ENCODE measurements at regions not wholly inside any gene's neighbourhood (a gene's known extent, or its start where the extent isn't known, plus 50 kb on each side); places are given as distances from the start of the nearest gene placed in this dataset.

- Histone ChIP-seq H3K9me3 (ENCODE audit: control insufficient read depth, insufficient read depth, low read length) (no peaks in the 10 kb centered on the region), H3K36me3 (ENCODE audit: control insufficient read depth, insufficient read depth, low read length) (no peaks in the 10 kb centered on the region), H3K27ac (ENCODE audit: low read length) (no peak overlapping the region), H3K27me3 (ENCODE audit: control insufficient read depth, insufficient read depth, low read length) (no peaks in the 10 kb centered on the region), H3K4me1 (ENCODE audit: control insufficient read depth, insufficient read depth, low read length) (no peaks in the 10 kb centered on the region), H3K4me3 (ENCODE audit: low read length) (no peak overlapping the region)
- Mint-ChIP-seq H3K27me3 (ENCODE audit: low read depth in 2 of 2) (peaks cover 0 to 12% of the 10 kb centered on the region in 2 donors), H3K9me3 (no peaks in the 10 kb centered on the region), H3K36me3 (no peaks in the 10 kb centered on the region), H3K4me1 (peaks cover 0 to under 1% of the 10 kb centered on the region in 2 donors), H3K4me3 (no peak overlapping the region), H3K27ac (no peak overlapping the region)
- WGBS (ENCODE audit: insufficient coverage): 90% methylated on average over 3 of the region's 5 CpGs
- ATAC-seq (no peak), DNase-seq (no peak)
- intact Hi-C loops (cut with micrococcal nuclease): no loop called here
- no peak for TF ChIP-seq CTCF (IDR thresholded peaks at IDR 0.05)
Observed at GRCh38 chr5:126365446-126366198, 57.6 kb upstream of the GRAMD2B start.

GRCh38 chr5:126366199-126366560 is 57.0 kb upstream of the GRAMD2B start:
- TF ChIP-seq CTCF (IDR thresholded peaks at IDR 0.05): no peak
- H3K9me3 ChIP-seq (ENCODE audit: control insufficient read depth, insufficient read depth, low read length): no peaks in the 10 kb centered on the region
- ATAC-seq (no peak), DNase-seq (no peak)
- H3K36me3 Mint-ChIP-seq: no peaks in the 10 kb centered on the region
- no peaks in the 10 kb centered on the region for H3K27me3 ChIP-seq (ENCODE audit: control insufficient read depth, insufficient read depth, low read length)
- H3K27ac ChIP-seq (ENCODE audit: low read length): no peak overlapping the region
- 75% methylated on average over 1 of the region's 1 CpG for WGBS (ENCODE audit: insufficient coverage)
- H3K27me3 Mint-ChIP-seq (ENCODE audit: low read depth in 2 of 2): peaks cover 0 to 11% of the 10 kb centered on the region in 2 donors
- H3K27ac Mint-ChIP-seq: no peak overlapping the region
- H3K36me3 ChIP-seq (ENCODE audit: control insufficient read depth, insufficient read depth, low read length): no peaks in the 10 kb centered on the region
- no peaks in the 10 kb centered on the region for H3K4me1 Mint-ChIP-seq
- H3K4me1 ChIP-seq (ENCODE audit: control insufficient read depth, insufficient read depth, low read length): no peaks in the 10 kb centered on the region
- H3K4me3 ChIP-seq (ENCODE audit: low read length): no peak overlapping the region
- no peak overlapping the region for H3K4me3 Mint-ChIP-seq
- no peaks in the 10 kb centered on the region for H3K9me3 Mint-ChIP-seq
- intact Hi-C loops (cut with micrococcal nuclease): no loop called here

- H3K9me3 Mint-ChIP-seq: no peaks in the 10 kb centered on the region
- no peaks in the 10 kb centered on the region for H3K4me1 ChIP-seq (ENCODE audit: control insufficient read depth, insufficient read depth, low read length)
- TF ChIP-seq CTCF (IDR thresholded peaks at IDR 0.05): no peak
- no peaks in the 10 kb centered on the region for H3K36me3 ChIP-seq (ENCODE audit: control insufficient read depth, insufficient read depth, low read length)
- WGBS (ENCODE audit: insufficient coverage): 86% methylated on average over 2 of the region's 2 CpGs
- DNase-seq (no peak), ATAC-seq (no peak)
- no peaks in the 10 kb centered on the region for H3K36me3 Mint-ChIP-seq
- peaks cover under 1% of the 10 kb centered on the region in 2 donors for H3K4me1 Mint-ChIP-seq
- H3K27me3 Mint-ChIP-seq (ENCODE audit: low read depth in 2 of 2): no peaks in the 10 kb centered on the region
- H3K9me3 ChIP-seq (ENCODE audit: control insufficient read depth, insufficient read depth, low read length): no peaks in the 10 kb centered on the region
- H3K27me3 ChIP-seq (ENCODE audit: control insufficient read depth, insufficient read depth, low read length): no peaks in the 10 kb centered on the region
- H3K4me3 Mint-ChIP-seq: no peak overlapping the region
- H3K4me3 ChIP-seq (ENCODE audit: low read length): no peak overlapping the region
- intact Hi-C loops (cut with micrococcal nuclease): no loop called here
- H3K27ac Mint-ChIP-seq: no peak overlapping the region
- no peak overlapping the region for H3K27ac ChIP-seq (ENCODE audit: low read length)
Observed at GRCh38 chr5:126368239-126368812, 54.9 kb upstream of the GRAMD2B start.

GRCh38 chr5:126369083-126369482 is 54.1 kb upstream of the GRAMD2B start:
- H3K4me3 Mint-ChIP-seq: no peak overlapping the region
- WGBS (ENCODE audit: insufficient coverage): no CpG with 5 or more reads among the region's 2 CpGs
- intact Hi-C loops (cut with micrococcal nuclease): no loop called here

More at GRCh38 chr5:126369083-126369482, 54.1 kb upstream of the GRAMD2B start:
- Mint-ChIP-seq H3K9me3 (no peaks in the 10 kb centered on the region), H3K27ac (no peak overlapping the region), H3K36me3 (no peaks in the 10 kb centered on the region), H3K4me1 (peaks cover 8% of the 10 kb centered on the region in 2 donors), H3K27me3 (ENCODE audit: low read depth in 2 of 2) (no peaks in the 10 kb centered on the region)
- no peaks in the 10 kb centered on the region for H3K9me3 ChIP-seq (ENCODE audit: control insufficient read depth, insufficient read depth, low read length)
- ATAC-seq (no peak), DNase-seq (no peak)
- H3K4me3 ChIP-seq (ENCODE audit: low read length): no peak overlapping the region
- TF ChIP-seq CTCF (IDR thresholded peaks at IDR 0.05): no peak
- peaks cover 5% of the 10 kb centered on the region for H3K4me1 ChIP-seq (ENCODE audit: control insufficient read depth, insufficient read depth, low read length)
- H3K27me3 ChIP-seq (ENCODE audit: control insufficient read depth, insufficient read depth, low read length): no peaks in the 10 kb centered on the region
- no peak overlapping the region for H3K27ac ChIP-seq (ENCODE audit: low read length)
- H3K36me3 ChIP-seq (ENCODE audit: control insufficient read depth, insufficient read depth, low read length): no peaks in the 10 kb centered on the region

Measured in natural killer cell (primary cell).